Stomach (tissue), 8 donors: ENCODE measurements at regions not wholly inside any gene's neighbourhood (a gene's known extent, or its start where the extent isn't known, plus 50 kb on each side); places are given as distances from the start of the nearest gene placed in this dataset.

ENCODE experiments used
- DNase-seq, 2 donors: peaks; one replicate each; pipeline versions ENCODE4 v3.0.0 to v3.0.0-alpha.2; 2013 to 2019
- H3K27ac ChIP-seq, 5 donors: fragments of 200-600 bp in 4 of 5; sonication (generic) in 4 of 5; one replicate each; pipeline ENCODE4 v1.5.1; 2013 to 2019; ENCODE audit warnings: mild to moderate bottlenecking in 1 of 5, moderate library complexity in 1 of 5
- H3K27me3 ChIP-seq, 3 donors: fragments of 200-600 bp; sonication (generic); one replicate each; pipeline ENCODE4 v1.5.1; 2017 to 2019; ENCODE audit warnings: mixed run types in 1 of 3
- H3K36me3 ChIP-seq, 4 donors: fragments of 200-600 bp; sonication (generic); 1 replicate in 3 of 4; 2 replicates in 1 of 4; pipeline ENCODE4 v1.5.1; 2016 to 2019
- H3K4me1 ChIP-seq, 4 donors: fragments of 200-600 bp; sonication (generic); one replicate each; pipeline ENCODE4 v1.5.1; 2016 to 2019
- H3K4me3 ChIP-seq, 4 donors: fragments of 200-600 bp; sonication (generic) in 3 of 4; one replicate each; pipeline ENCODE4 v1.5.1; 2016 to 2019; ENCODE audit warnings: mild to moderate bottlenecking in 1 of 4
- H3K9me3 ChIP-seq, 4 donors: fragments of 200-600 bp; sonication (generic); one replicate each; pipeline ENCODE4 v1.5.1; 2016 to 2019
- EP300 ChIP-seq: sonication (generic); formaldehyde crosslinking; IDR thresholded peaks from one replicate; pipeline ENCODE4 v1.6.1; 2017; ENCODE audit warnings: antibody characterized with exemption
- POLR2A ChIP-seq, 4 donors: fragments of 450-650 bp; IDR thresholded peaks; one replicate each; pipeline ENCODE4 v1.6.1; 2016; ENCODE audit warnings: antibody characterized with exemption in 4 of 4, control low read depth in 2 of 4, mild to moderate bottlenecking in 1 of 4, moderate library complexity in 1 of 4
- POLR2AphosphoS5 ChIP-seq, 3 donors: sonication (generic); formaldehyde crosslinking; IDR thresholded peaks; one replicate each; pipeline ENCODE4 v1.6.1; 2016; ENCODE audit warnings: antibody characterized with exemption in 3 of 3
- WGBS, 5 donors: extraction: QIAGEN DNeasy Blood & Tissue Kit in 3 of 5; methylation state at CpG; one replicate each; pipeline versions ENCODE4 v1.1.5 to v1.1.7; 2013 to 2018; 5-methylcytosine and 5-hydroxymethylcytosine counted together
- intact Hi-C: fragments of 100-400 bp; cut with DNase I; formaldehyde crosslinking; loops from one replicate; pipeline ENCODE4 v1.15.1; 2023; ENCODE audit warnings: low total_unique reads
- TF ChIP-seq, protein P1 (sequence below), 7 experiments: fragments of 450-650 bp in 4 of 7; fragments of 200-600 bp in 3 of 7; sonication (generic) in 3 of 7; IDR thresholded peaks; one replicate each; pipeline ENCODE4 v1.5.1; 2016 to 2019; ENCODE audit warnings: antibody characterized with exemption in 7 of 7, control low read depth in 2 of 7, mild to moderate bottlenecking in 1 of 7
- donor health status: healthy with polysubstance abuse.
- donor health status: Bipolar disorder and iron deficiency.
- donor health status: healthy.

DNA sequence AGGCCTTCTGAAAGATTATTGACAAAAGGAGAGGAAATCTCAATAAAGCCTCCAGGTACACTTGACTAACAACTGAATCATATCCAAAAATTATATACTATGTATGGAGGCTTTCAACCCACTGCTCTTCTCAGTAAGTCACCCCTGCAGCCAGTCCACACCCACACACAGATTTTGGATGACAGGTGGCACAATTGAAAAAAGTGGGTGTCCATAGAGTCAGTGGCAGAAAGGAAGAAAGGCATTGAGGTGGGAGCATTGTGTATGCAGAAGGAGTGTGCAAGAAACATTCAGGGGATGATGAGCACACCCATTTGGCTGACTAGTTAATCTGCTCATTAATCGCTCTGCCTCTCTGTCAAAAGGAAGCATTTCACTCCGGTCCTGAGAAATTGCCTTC lies 150.6 kb upstream of the IL12B start:
- intact Hi-C loops, result no loop called here
- Histone ChIP-seq H3K4me1 (no peaks in the 10 kb centered on the region), H3K36me3 (no peaks in the 10 kb centered on the region), H3K9me3 (peaks cover 0 to 5% (median 4%) of the 10 kb centered on the region in 4 donors), H3K27me3 (no peaks in the 10 kb centered on the region), H3K27ac (no peak overlapping the region), H3K4me3 (no peak overlapping the region)
- DNase-seq, result no peak
- TF ChIP-seq POLR2AphosphoS5 (IDR thresholded peaks at IDR 0.05) (no peak), POLR2A (IDR thresholded peaks at IDR 0.05) (no peak), EP300 (no peak)
- TF ChIP-seq, protein P1, sequence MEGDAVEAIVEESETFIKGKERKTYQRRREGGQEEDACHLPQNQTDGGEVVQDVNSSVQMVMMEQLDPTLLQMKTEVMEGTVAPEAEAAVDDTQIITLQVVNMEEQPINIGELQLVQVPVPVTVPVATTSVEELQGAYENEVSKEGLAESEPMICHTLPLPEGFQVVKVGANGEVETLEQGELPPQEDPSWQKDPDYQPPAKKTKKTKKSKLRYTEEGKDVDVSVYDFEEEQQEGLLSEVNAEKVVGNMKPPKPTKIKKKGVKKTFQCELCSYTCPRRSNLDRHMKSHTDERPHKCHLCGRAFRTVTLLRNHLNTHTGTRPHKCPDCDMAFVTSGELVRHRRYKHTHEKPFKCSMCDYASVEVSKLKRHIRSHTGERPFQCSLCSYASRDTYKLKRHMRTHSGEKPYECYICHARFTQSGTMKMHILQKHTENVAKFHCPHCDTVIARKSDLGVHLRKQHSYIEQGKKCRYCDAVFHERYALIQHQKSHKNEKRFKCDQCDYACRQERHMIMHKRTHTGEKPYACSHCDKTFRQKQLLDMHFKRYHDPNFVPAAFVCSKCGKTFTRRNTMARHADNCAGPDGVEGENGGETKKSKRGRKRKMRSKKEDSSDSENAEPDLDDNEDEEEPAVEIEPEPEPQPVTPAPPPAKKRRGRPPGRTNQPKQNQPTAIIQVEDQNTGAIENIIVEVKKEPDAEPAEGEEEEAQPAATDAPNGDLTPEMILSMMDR (IDR thresholded peaks at IDR 0.05), result no peak
- WGBS, 5 donors, result 85 to 100% (median 91%) methylated on average over 2 of the region's 2 CpGs

DNA sequence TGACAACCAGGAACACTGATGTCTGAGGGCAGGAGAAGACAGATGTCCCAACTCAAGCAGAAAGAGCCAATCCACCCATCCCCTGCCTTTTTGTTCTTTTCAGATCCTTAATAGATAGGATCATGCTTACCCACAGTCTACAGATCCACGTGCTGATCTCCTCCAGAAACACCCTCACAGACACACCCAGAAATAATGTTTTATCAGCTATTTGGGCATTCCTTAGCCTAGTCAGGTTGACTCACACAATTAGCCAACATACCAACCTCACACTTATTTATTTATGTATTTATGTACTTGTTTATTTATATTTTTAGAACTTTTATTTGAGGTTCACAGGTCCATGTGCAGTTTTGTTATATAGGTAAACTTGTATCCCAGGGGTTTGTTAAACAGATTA lies 151.5 kb upstream of the IL12B start:
- Histone ChIP-seq H3K27ac (no peak overlapping the region), H3K27me3 (no peaks in the 10 kb centered on the region), H3K36me3 (no peaks in the 10 kb centered on the region), H3K9me3 (no peaks in the 10 kb centered on the region), H3K4me1 (no peaks in the 10 kb centered on the region), H3K4me3 (no peak overlapping the region)
- DNase-seq, result no peak
- intact Hi-C loops, result no loop called here
- 42 to 58% (median 51%) methylated on average over 1 of the region's 1 CpG for WGBS, 5 donors
- TF ChIP-seq POLR2AphosphoS5 (IDR thresholded peaks at IDR 0.05), result no peak
- TF ChIP-seq POLR2A (IDR thresholded peaks at IDR 0.05), result no peak
- TF ChIP-seq EP300, result no peak
- TF ChIP-seq, protein P1 (IDR thresholded peaks at IDR 0.05), result no peak

DNA sequence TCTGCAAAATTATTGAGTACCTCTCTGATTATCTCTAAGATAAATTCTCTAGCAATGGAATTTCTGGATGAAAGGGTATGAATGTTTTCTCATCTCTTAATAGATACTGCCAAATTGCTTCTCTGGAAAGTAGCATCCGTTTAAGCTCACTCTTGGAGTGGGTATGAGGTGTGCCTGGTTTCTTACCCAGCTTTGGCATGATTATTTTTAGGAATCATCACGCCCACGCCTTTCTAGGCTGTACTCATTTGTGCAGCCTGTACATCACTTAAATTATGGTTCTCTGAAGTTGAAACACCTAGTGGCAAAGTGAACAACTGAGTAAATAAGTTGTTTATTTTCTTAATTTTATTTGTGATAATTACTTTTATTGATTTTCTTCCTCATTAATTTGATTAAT lies 156.5 kb upstream of the IL12B start:
- DNase-seq, result no peak
- H3K4me3 ChIP-seq, result no peak overlapping the region
- H3K36me3 ChIP-seq, result no peaks in the 10 kb centered on the region
- intact Hi-C loops, result no loop called here
- H3K27ac ChIP-seq, result no peak overlapping the region
- H3K9me3 ChIP-seq, result no peaks in the 10 kb centered on the region
- no peak for TF ChIP-seq EP300
- TF ChIP-seq POLR2A (IDR thresholded peaks at IDR 0.05), result no peak
- TF ChIP-seq, protein P1 (IDR thresholded peaks at IDR 0.05), result no peak
- no peak for TF ChIP-seq POLR2AphosphoS5 (IDR thresholded peaks at IDR 0.05)
- no peaks in the 10 kb centered on the region for H3K4me1 ChIP-seq
- no peaks in the 10 kb centered on the region for H3K27me3 ChIP-seq
- 80 to 88% (median 85%) methylated on average over 3 of the region's 3 CpGs for WGBS, 5 donors

DNA sequence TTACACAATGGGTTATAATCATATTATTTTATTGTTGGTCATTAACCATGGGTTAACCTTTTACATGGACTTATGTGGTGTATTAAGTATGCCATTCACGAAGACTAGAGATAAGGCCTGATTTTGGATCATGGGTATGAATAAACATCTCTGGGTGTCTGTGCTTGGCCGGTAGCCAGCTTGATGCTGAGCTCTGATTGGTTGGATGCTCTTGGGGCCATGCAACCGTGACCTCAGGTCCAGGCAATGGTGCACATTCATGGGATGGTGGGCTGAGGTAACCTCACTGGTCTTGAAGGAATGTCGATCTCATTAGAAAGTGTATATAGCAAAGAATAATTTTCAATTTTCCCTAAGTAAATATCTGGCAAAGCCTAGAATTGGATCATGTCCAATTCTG lies 158.2 kb upstream of the IL12B start:
- Histone ChIP-seq H3K36me3 (no peaks in the 10 kb centered on the region), H3K27ac (no peak overlapping the region), H3K9me3 (no peaks in the 10 kb centered on the region), H3K27me3 (no peaks in the 10 kb centered on the region), H3K4me1 (no peaks in the 10 kb centered on the region), H3K4me3 (no peak overlapping the region)
- intact Hi-C loops, result no loop called here
- WGBS, 5 donors, result 33 to 59% (median 41%) methylated on average over 4 of the region's 4 CpGs
- no peak for DNase-seq
- TF ChIP-seq POLR2AphosphoS5 (IDR thresholded peaks at IDR 0.05), result no peak
- TF ChIP-seq, protein P1 (IDR thresholded peaks at IDR 0.05), result no peak
- TF ChIP-seq EP300, result no peak
- TF ChIP-seq POLR2A (IDR thresholded peaks at IDR 0.05), result no peak
